OCI-LY1 (cell line): ENCODE measurements at regions not wholly inside any gene's neighbourhood (a gene's known extent, or its start where the extent isn't known, plus 50 kb on each side); places are given as distances from the start of the nearest gene placed in this dataset.

Source experiments
- H2AFZ ChIP-seq: fragments of 200-600 bp; sonication (generic), shearing (Covaris generic); 2 replicates; pipeline ENCODE4 v1.6.0; 2014; ENCODE audit warnings: antibody characterized with exemption, mild to moderate bottlenecking, low read length
- H3F3A ChIP-seq: fragments of 200-600 bp; sonication (generic), shearing (Covaris generic); 2 replicates; pipeline ENCODE4 v1.6.0; 2014; ENCODE audit warnings: mild to moderate bottlenecking, antibody characterized with exemption, low read length, moderate library complexity; ENCODE audit not compliant: insufficient read depth
- H3K27ac ChIP-seq: fragments of 200-600 bp; sonication (generic); 2 replicates; pipeline ENCODE4 v1.5.1; 2014; ENCODE audit warnings: low read length, mixed run types, mild to moderate bottlenecking, low read depth; ENCODE audit not compliant: poor library complexity, severe bottlenecking
- H3K27me3 ChIP-seq: fragments of 200-600 bp; sonication (generic); 2 replicates; pipeline ENCODE4 v1.6.0; 2014; ENCODE audit warnings: antibody characterized with exemption, mild to moderate bottlenecking, low read length, moderate library complexity; ENCODE audit not compliant: insufficient read depth
- H3K36me3 ChIP-seq: fragments of 200-600 bp; sonication (generic); 2 replicates; pipeline ENCODE4 v1.6.1; 2014; ENCODE audit warnings: mild to moderate bottlenecking, antibody characterized with exemption, low read length, moderate library complexity, mixed read lengths; ENCODE audit not compliant: insufficient read depth
- H3K4me1 ChIP-seq: fragments of 200-600 bp; sonication (generic); 2 replicates; pipeline ENCODE4 v1.5.1; 2014; ENCODE audit warnings: mild to moderate bottlenecking, low read length, moderate library complexity; ENCODE audit not compliant: insufficient read depth, severe bottlenecking
- H3K4me2 ChIP-seq: fragments of 200-600 bp; sonication (generic), shearing (Covaris generic); 2 replicates; pipeline ENCODE4 v1.6.1; 2014; ENCODE audit warnings: low read length
- H3K4me3 ChIP-seq: fragments of 200-600 bp; sonication (generic); 2 replicates; pipeline ENCODE4 v1.5.1; 2014; ENCODE audit warnings: low read length, low read depth, mild to moderate bottlenecking, mixed read lengths; ENCODE audit not compliant: poor library complexity, severe bottlenecking
- H3K79me2 ChIP-seq: fragments of 200-600 bp; shearing (Covaris generic); 2 replicates; pipeline ENCODE4 v1.6.1; 2016; ENCODE audit warnings: mixed run types, low read length, mixed read lengths; ENCODE audit not compliant: insufficient read depth
- H3K9ac ChIP-seq: fragments of 200-600 bp; sonication (generic), shearing (Covaris generic); 2 replicates; pipeline ENCODE4 v1.6.1; 2014; ENCODE audit warnings: mild to moderate bottlenecking, low read length, mixed read lengths
- H3K9me2 ChIP-seq: fragments of 200-600 bp; sonication (generic), shearing (Covaris generic); 2 replicates; pipeline ENCODE4 v1.6.1; 2014; ENCODE audit warnings: low read depth, mild to moderate bottlenecking, low read length, mixed read lengths
- H3K9me3 ChIP-seq: fragments of 200-600 bp; shearing (Covaris generic); 2 replicates; pipeline ENCODE4 v1.6.1; 2014; ENCODE audit warnings: low read length, mixed read lengths
- H4K20me1 ChIP-seq: fragments of 200-600 bp; sonication (generic), shearing (Covaris generic); 2 replicates; pipeline ENCODE4 v1.6.0; 2016; ENCODE audit warnings: mild to moderate bottlenecking, low read length; ENCODE audit not compliant: insufficient read depth
- CTCF ChIP-seq: fragments of 200-600 bp; sonication (generic), shearing (Covaris generic); IDR thresholded peaks from 2 replicates; pipeline ENCODE4 v1.5.1; 2017; ENCODE audit warnings: mild to moderate bottlenecking, antibody characterized with exemption, low read length, moderate library complexity, mixed read lengths
- EZH2 ChIP-seq: fragments of 200-600 bp; sonication (generic), shearing (Covaris generic); IDR thresholded peaks from 2 replicates; pipeline ENCODE4 v1.8.0; 2017; ENCODE audit warnings: borderline replicate concordance, mixed run types, mild to moderate bottlenecking, antibody characterized with exemption, low read length, moderate library complexity, mixed read lengths

- Histone ChIP-seq H3K4me3 (no peak overlapping the region), H3K79me2 (no peaks in the 10 kb centered on the region), H3K27ac (no peak overlapping the region), H3K4me1 (no peaks in the 10 kb centered on the region), H4K20me1 (no peaks in the 10 kb centered on the region), H3K9ac (no peak overlapping the region), H3K9me3 (no peaks in the 10 kb centered on the region), H3K4me2 (no peak overlapping the region), H3K9me2 (no peaks in the 10 kb centered on the region), H3K27me3 (no peaks in the 10 kb centered on the region), H2AFZ (no peak overlapping the region), H3K36me3 (no peaks in the 10 kb centered on the region), H3F3A (no peaks in the 10 kb centered on the region)
- TF ChIP-seq CTCF (no peak), EZH2 (no peak)
Measured at GRCh38 chr14:37787879-37788494, 192.6 kb downstream of the TTC6 start.

- H3K4me2 ChIP-seq = no peak overlapping the region
- H3K9ac ChIP-seq = no peak overlapping the region
- H3K27me3 ChIP-seq = no peaks in the 10 kb centered on the region
- TF ChIP-seq CTCF (no peak), EZH2 (no peak)
- no peaks in the 10 kb centered on the region for H3K4me1 ChIP-seq
- H3F3A ChIP-seq = no peaks in the 10 kb centered on the region
- H3K9me2 ChIP-seq = no peaks in the 10 kb centered on the region
- H3K9me3 ChIP-seq = no peaks in the 10 kb centered on the region
- no peak overlapping the region for H3K4me3 ChIP-seq
- H3K27ac ChIP-seq = no peak overlapping the region
- H3K79me2 ChIP-seq = no peaks in the 10 kb centered on the region
- H4K20me1 ChIP-seq = no peaks in the 10 kb centered on the region
- no peaks in the 10 kb centered on the region for H3K36me3 ChIP-seq
- H2AFZ ChIP-seq = no peak overlapping the region
Measured at GRCh38 chr14:37791384-37792036, 196.1 kb downstream of the TTC6 start.

- Histone ChIP-seq H3K9me3 (no peaks in the 10 kb centered on the region), H3K9me2 (no peaks in the 10 kb centered on the region), H3K79me2 (no peaks in the 10 kb centered on the region), H3K9ac (no peak overlapping the region), H2AFZ (no peak overlapping the region), H3K4me3 (no peak overlapping the region), H3F3A (no peaks in the 10 kb centered on the region), H3K27ac (no peak overlapping the region), H4K20me1 (no peaks in the 10 kb centered on the region), H3K36me3 (no peaks in the 10 kb centered on the region), H3K4me2 (no peak overlapping the region), H3K4me1 (no peaks in the 10 kb centered on the region), H3K27me3 (no peaks in the 10 kb centered on the region)
- no peak for TF ChIP-seq EZH2
- TF ChIP-seq CTCF = no peak
Measured at GRCh38 chr14:37792124-37792523, 196.7 kb downstream of the TTC6 start.
